OCI-LY1 (cell line): ENCODE measurements at regions not wholly inside any gene's neighbourhood (a gene's known extent, or its start where the extent isn't known, plus 50 kb on each side); places are given as distances from the start of the nearest gene placed in this dataset.

ENCODE experiments used
- H2AFZ ChIP-seq: fragments of 200-600 bp; sonication (generic), shearing (Covaris generic); 2 replicates; pipeline ENCODE4 v1.6.0; 2014; ENCODE audit warnings: antibody characterized with exemption, mild to moderate bottlenecking, low read length
- H3F3A ChIP-seq: fragments of 200-600 bp; sonication (generic), shearing (Covaris generic); 2 replicates; pipeline ENCODE4 v1.6.0; 2014; ENCODE audit warnings: mild to moderate bottlenecking, antibody characterized with exemption, low read length, moderate library complexity; ENCODE audit not compliant: insufficient read depth
- H3K27ac ChIP-seq: fragments of 200-600 bp; sonication (generic); 2 replicates; pipeline ENCODE4 v1.5.1; 2014; ENCODE audit warnings: low read length, mixed run types, mild to moderate bottlenecking, low read depth; ENCODE audit not compliant: poor library complexity, severe bottlenecking
- H3K27me3 ChIP-seq: fragments of 200-600 bp; sonication (generic); 2 replicates; pipeline ENCODE4 v1.6.0; 2014; ENCODE audit warnings: antibody characterized with exemption, mild to moderate bottlenecking, low read length, moderate library complexity; ENCODE audit not compliant: insufficient read depth
- H3K36me3 ChIP-seq: fragments of 200-600 bp; sonication (generic); 2 replicates; pipeline ENCODE4 v1.6.1; 2014; ENCODE audit warnings: mild to moderate bottlenecking, antibody characterized with exemption, low read length, moderate library complexity, mixed read lengths; ENCODE audit not compliant: insufficient read depth
- H3K4me1 ChIP-seq: fragments of 200-600 bp; sonication (generic); 2 replicates; pipeline ENCODE4 v1.5.1; 2014; ENCODE audit warnings: mild to moderate bottlenecking, low read length, moderate library complexity; ENCODE audit not compliant: insufficient read depth, severe bottlenecking
- H3K4me2 ChIP-seq: fragments of 200-600 bp; sonication (generic), shearing (Covaris generic); 2 replicates; pipeline ENCODE4 v1.6.1; 2014; ENCODE audit warnings: low read length
- H3K4me3 ChIP-seq: fragments of 200-600 bp; sonication (generic); 2 replicates; pipeline ENCODE4 v1.5.1; 2014; ENCODE audit warnings: low read length, low read depth, mild to moderate bottlenecking, mixed read lengths; ENCODE audit not compliant: poor library complexity, severe bottlenecking
- H3K79me2 ChIP-seq: fragments of 200-600 bp; shearing (Covaris generic); 2 replicates; pipeline ENCODE4 v1.6.1; 2016; ENCODE audit warnings: mixed run types, low read length, mixed read lengths; ENCODE audit not compliant: insufficient read depth
- H3K9ac ChIP-seq: fragments of 200-600 bp; sonication (generic), shearing (Covaris generic); 2 replicates; pipeline ENCODE4 v1.6.1; 2014; ENCODE audit warnings: mild to moderate bottlenecking, low read length, mixed read lengths
- H3K9me2 ChIP-seq: fragments of 200-600 bp; sonication (generic), shearing (Covaris generic); 2 replicates; pipeline ENCODE4 v1.6.1; 2014; ENCODE audit warnings: low read depth, mild to moderate bottlenecking, low read length, mixed read lengths
- H3K9me3 ChIP-seq: fragments of 200-600 bp; shearing (Covaris generic); 2 replicates; pipeline ENCODE4 v1.6.1; 2014; ENCODE audit warnings: low read length, mixed read lengths
- H4K20me1 ChIP-seq: fragments of 200-600 bp; sonication (generic), shearing (Covaris generic); 2 replicates; pipeline ENCODE4 v1.6.0; 2016; ENCODE audit warnings: mild to moderate bottlenecking, low read length; ENCODE audit not compliant: insufficient read depth
- CTCF ChIP-seq: fragments of 200-600 bp; sonication (generic), shearing (Covaris generic); IDR thresholded peaks from 2 replicates; pipeline ENCODE4 v1.5.1; 2017; ENCODE audit warnings: mild to moderate bottlenecking, antibody characterized with exemption, low read length, moderate library complexity, mixed read lengths
- EZH2 ChIP-seq: fragments of 200-600 bp; sonication (generic), shearing (Covaris generic); IDR thresholded peaks from 2 replicates; pipeline ENCODE4 v1.8.0; 2017; ENCODE audit warnings: borderline replicate concordance, mixed run types, mild to moderate bottlenecking, antibody characterized with exemption, low read length, moderate library complexity, mixed read lengths

- no peaks in the 10 kb centered on the region for H3K4me1 ChIP-seq
- H3K9me2 ChIP-seq: no peaks in the 10 kb centered on the region
- H3K79me2 ChIP-seq: no peaks in the 10 kb centered on the region
- H2AFZ ChIP-seq: no peak overlapping the region
- peaks cover 7% of the 10 kb centered on the region for H3K9me3 ChIP-seq
- no peaks in the 10 kb centered on the region for H4K20me1 ChIP-seq
- H3K4me2 ChIP-seq: no peak overlapping the region
- H3K9ac ChIP-seq: no peak overlapping the region
- H3K4me3 ChIP-seq: no peak overlapping the region
- no peaks in the 10 kb centered on the region for H3K36me3 ChIP-seq
- no peaks in the 10 kb centered on the region; the same call in 1 of the 2 replicates for H3K27me3 ChIP-seq
- no peaks in the 10 kb centered on the region for H3F3A ChIP-seq
- TF ChIP-seq EZH2 (no peak), CTCF (no peak)
- no peak overlapping the region for H3K27ac ChIP-seq
Observed at GRCh38 chr1:229812693-229813092, 186.6 kb downstream of the URB2 start.

GRCh38 chr1:229815076-229815475 is 189.0 kb downstream of the URB2 start:
- Histone ChIP-seq H3K4me2 (no peak overlapping the region), H3K4me3 (no peak overlapping the region), H3K27me3 (no peaks in the 10 kb centered on the region; the same call in 1 of the 2 replicates), H3K27ac (no peak overlapping the region), H3K36me3 (no peaks in the 10 kb centered on the region), H4K20me1 (no peaks in the 10 kb centered on the region), H3F3A (no peaks in the 10 kb centered on the region), H3K4me1 (no peaks in the 10 kb centered on the region), H3K79me2 (no peaks in the 10 kb centered on the region), H3K9me3 (peaks cover 4% of the 10 kb centered on the region), H2AFZ (no peak overlapping the region), H3K9ac (no peak overlapping the region), H3K9me2 (no peaks in the 10 kb centered on the region)
- TF ChIP-seq EZH2: no peak
- no peak for TF ChIP-seq CTCF

GRCh38 chr1:229815961-229816360 is 189.9 kb downstream of the URB2 start:
- H4K20me1 ChIP-seq: no peaks in the 10 kb centered on the region
- H3K9ac ChIP-seq: no peak overlapping the region
- no peak overlapping the region for H3K4me2 ChIP-seq
- H3K9me3 ChIP-seq: no peaks in the 10 kb centered on the region
- no peaks in the 10 kb centered on the region for H3K36me3 ChIP-seq
- no peaks in the 10 kb centered on the region for H3F3A ChIP-seq
- no peaks in the 10 kb centered on the region for H3K79me2 ChIP-seq
- no peak overlapping the region for H2AFZ ChIP-seq
- H3K27me3 ChIP-seq: no peaks in the 10 kb centered on the region
- no peaks in the 10 kb centered on the region for H3K4me1 ChIP-seq
- TF ChIP-seq EZH2 (no peak), CTCF (no peak)
- no peak overlapping the region for H3K27ac ChIP-seq
- H3K4me3 ChIP-seq: no peak overlapping the region
- no peaks in the 10 kb centered on the region for H3K9me2 ChIP-seq
